GM12878 (cell line): ENCODE measurements at regions not wholly inside any gene's neighbourhood (a gene's known extent, or its start where the extent isn't known, plus 50 kb on each side); places are given as distances from the start of the nearest gene placed in this dataset.

Experiments
- ATAC-seq: fragments of 200-7000 bp; cut with Tn5 transposase; 3 replicates; pipeline ENCODE4 v1.9.1; 2020; ENCODE audit warnings: mild to moderate bottlenecking, moderate library complexity
- BruUV-seq: library from RNA; stranded (reverse); fragments of 400-500 nt; replicated peaks from 2 replicates; lab custom pipeline; 2021; lab: Mats Ljungman, UMichigan
- CTCF ChIA-PET: fragments of 300-600 bp; sonication (Branson Sonifier 250); formaldehyde crosslinking; extraction: SDS; loops from one replicate; lab custom pipeline; 2021; ENCODE audit warnings: inconsistent platforms; lab: Yijun Ruan, JAX
- POLR2A ChIA-PET: fragments of 350-600 bp; formaldehyde crosslinking; extraction: SDS; loops from one replicate; lab custom pipeline; 2021; ENCODE audit warnings: inconsistent platforms; lab: Charles Lee
- RAD21 ChIA-PET: fragments of 300-600 bp; sonication (Branson Sonifier 250); formaldehyde crosslinking; loops from one replicate; lab custom pipeline; 2023; ENCODE audit warnings: antibody characterized with exemption; ENCODE audit not compliant: unreplicated experiment; lab: Charles Lee
- SMC1A ChIA-PET: fragments of 300-600 bp; sonication (Branson Sonifier 250); formaldehyde crosslinking; loops from one replicate; lab custom pipeline; 2023; ENCODE audit not compliant: unreplicated experiment, uncharacterized antibody; lab: Charles Lee
- DNase-seq: peaks from one replicate; pipeline ENCODE4 v3.0.0-alpha.2; 2011; ENCODE audit warnings: low read depth, low spot score
- FAIRE-seq: peaks from 3 replicates; lab custom pipeline; 2011; peaks lifted over from hg19 to GRCh38; lab: Jason Lieb, UNC
- H2AFZ ChIP-seq: 2 replicates; pipeline ENCODE4 v1.6.0; 2011; ENCODE audit warnings: low read depth, low read length, control low read depth; ENCODE audit not compliant: control insufficient read depth
- H3K27ac ChIP-seq: 2 replicates; pipeline ENCODE4 v1.5.1; 2011; ENCODE audit warnings: control low read depth; ENCODE audit not compliant: control insufficient read depth, insufficient read depth
- H3K27me3 ChIP-seq, 2 experiments: replicated peaks in 1 of 2; 2 replicates each; pipeline versions ENCODE4 v1.6.0 to v1.6.1; 2011; ENCODE audit warnings: low read length in 1 of 2; ENCODE audit not compliant: control insufficient read depth in 2 of 2, insufficient read depth in 2 of 2
- H3K36me3 ChIP-seq, 2 experiments: 2 replicates each; pipeline ENCODE4 v1.5.1; 2011; ENCODE audit warnings: low read length in 1 of 2; ENCODE audit not compliant: control insufficient read depth in 2 of 2, insufficient read depth in 2 of 2
- H3K4me1 ChIP-seq: 2 replicates; pipeline ENCODE4 v1.6.1; 2011; ENCODE audit warnings: mild to moderate bottlenecking, low read length, moderate library complexity, mixed read lengths; ENCODE audit not compliant: control insufficient read depth, insufficient read depth
- H3K4me2 ChIP-seq: 2 replicates; pipeline ENCODE4 v1.6.0; 2011; ENCODE audit warnings: control low read depth; ENCODE audit not compliant: control insufficient read depth, insufficient read depth
- H3K4me3 ChIP-seq: fragments of 200-600 bp; sonication (generic); 2 replicates; pipeline ENCODE4 v1.5.1; 2016
- H3K79me2 ChIP-seq: 2 replicates; pipeline ENCODE4 v1.6.0; 2011; ENCODE audit warnings: low read length; ENCODE audit not compliant: control insufficient read depth, insufficient read depth
- H3K9ac ChIP-seq: 2 replicates; pipeline ENCODE4 v1.8.0; 2011; ENCODE audit warnings: low read length, control low read depth, mixed read lengths; ENCODE audit not compliant: control insufficient read depth, insufficient read depth
- H3K9me3 ChIP-seq: replicated peaks from 3 replicates; pipeline ENCODE4 v1.5.1; 2011; ENCODE audit warnings: mild to moderate bottlenecking, low read length; ENCODE audit not compliant: control insufficient read depth, insufficient read depth
- H4K20me1 ChIP-seq: 2 replicates; pipeline ENCODE4 v1.6.0; 2011; ENCODE audit not compliant: control insufficient read depth, insufficient read depth
- E2F8 ChIP-seq: fragments of 450-650 bp; IDR thresholded peaks from 2 replicates; pipeline ENCODE4 v1.6.1; 2018; ENCODE audit warnings: mild to moderate bottlenecking, low read depth, moderate library complexity; ENCODE audit not compliant: partially characterized antibody
- HCFC1 ChIP-seq: fragments of 150-350 bp; IDR thresholded peaks from 2 replicates; pipeline ENCODE4 v1.6.1; 2014; ENCODE audit warnings: low read length
- NFIC ChIP-seq: IDR thresholded peaks from 2 replicates; pipeline ENCODE4 v1.6.1; 2012; ENCODE audit warnings: low read depth, mild to moderate bottlenecking, inconsistent platforms, low read length, moderate library complexity
- PML ChIP-seq: IDR thresholded peaks from 2 replicates; pipeline ENCODE4 v1.6.1; 2012; ENCODE audit warnings: low read length, inconsistent platforms
- STAT1 ChIP-seq: fragments of 450-650 bp; conservative IDR thresholded peaks from 2 replicates; pipeline ENCODE4 v1.6.1; 2014; ENCODE audit warnings: antibody characterized with exemption, mild to moderate bottlenecking
- ZBTB40 ChIP-seq: fragments of 450-650 bp; IDR thresholded peaks from 2 replicates; pipeline ENCODE4 v1.6.1; 2016; ENCODE audit warnings: mild to moderate bottlenecking, moderate library complexity, borderline replicate concordance
- WGBS: methylation state at CpG from one replicate; pipeline ENCODE4 v1.1.6; 2016; ENCODE audit warnings: low lambda C conversion rate; ENCODE audit not compliant: insufficient replicate concordance, insufficient coverage; ENCODE audit errors: missing lambda C conversion rate; 5-methylcytosine and 5-hydroxymethylcytosine counted together
- in situ Hi-C: fragments of 300-500 bp; cut with MboI; formaldehyde crosslinking; loops from 9 replicates; pipeline ENCODE4 v1.14.3; 2018; ENCODE audit warnings: mixed read lengths
- intact Hi-C: fragments of 100-400 bp; cut with micrococcal nuclease; formaldehyde crosslinking; loops from one replicate; pipeline ENCODE4 v1.14.2; 2022; ENCODE audit not compliant: unreplicated experiment
- TF ChIP-seq, protein P1 (sequence below): fragments of 450-650 bp; conservative IDR thresholded peaks from 2 replicates; pipeline ENCODE4 v1.6.1; 2017; ENCODE audit warnings: mild to moderate bottlenecking, moderate library complexity

DNA sequence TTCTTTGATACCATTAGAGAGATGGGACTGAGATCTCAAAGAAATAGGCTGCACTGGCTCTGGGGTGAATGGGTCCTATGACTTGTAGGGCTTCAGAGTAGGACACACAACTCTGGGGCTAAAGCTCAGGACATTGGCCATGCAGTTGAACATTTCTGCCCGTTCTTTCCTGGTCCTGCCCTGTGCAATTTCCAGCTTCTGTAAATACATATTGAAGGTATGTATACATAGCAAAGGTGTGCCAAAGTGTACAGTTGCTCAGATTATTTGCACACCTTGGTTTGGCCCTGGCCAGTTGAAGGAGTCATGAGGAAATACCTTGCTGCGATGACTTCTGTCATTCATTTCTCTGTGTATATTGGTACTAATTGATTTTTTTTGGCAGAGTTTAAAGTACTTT is 52.8 kb upstream of the TAF11L2 start:
- no TSS peak for BruUV-seq
- 71% methylated on average over 2 of the region's 2 CpGs for WGBS

More for the DNA sequence above, 52.8 kb upstream of the TAF11L2 start:
- H3K9ac ChIP-seq, result no peak overlapping the region
- CTCF ChIA-PET, result no interaction called here
- RAD21 ChIA-PET, result no interaction called here
- no peaks in the 10 kb centered on the region for H3K27me3 ChIP-seq
- TF ChIP-seq HCFC1, result no peak
- TF ChIP-seq E2F8, result no peak
- no peak for TF ChIP-seq PML
- TF ChIP-seq ZBTB40, result no peak
- TF ChIP-seq STAT1, result no peak
- TF ChIP-seq NFIC, result no peak
- TF ChIP-seq, protein P1, sequence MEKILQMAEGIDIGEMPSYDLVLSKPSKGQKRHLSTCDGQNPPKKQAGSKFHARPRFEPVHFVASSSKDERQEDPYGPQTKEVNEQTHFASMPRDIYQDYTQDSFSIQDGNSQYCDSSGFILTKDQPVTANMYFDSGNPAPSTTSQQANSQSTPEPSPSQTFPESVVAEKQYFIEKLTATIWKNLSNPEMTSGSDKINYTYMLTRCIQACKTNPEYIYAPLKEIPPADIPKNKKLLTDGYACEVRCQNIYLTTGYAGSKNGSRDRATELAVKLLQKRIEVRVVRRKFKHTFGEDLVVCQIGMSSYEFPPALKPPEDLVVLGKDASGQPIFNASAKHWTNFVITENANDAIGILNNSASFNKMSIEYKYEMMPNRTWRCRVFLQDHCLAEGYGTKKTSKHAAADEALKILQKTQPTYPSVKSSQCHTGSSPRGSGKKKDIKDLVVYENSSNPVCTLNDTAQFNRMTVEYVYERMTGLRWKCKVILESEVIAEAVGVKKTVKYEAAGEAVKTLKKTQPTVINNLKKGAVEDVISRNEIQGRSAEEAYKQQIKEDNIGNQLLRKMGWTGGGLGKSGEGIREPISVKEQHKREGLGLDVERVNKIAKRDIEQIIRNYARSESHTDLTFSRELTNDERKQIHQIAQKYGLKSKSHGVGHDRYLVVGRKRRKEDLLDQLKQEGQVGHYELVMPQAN, result no peak
- SMC1A ChIA-PET, result no interaction called here
- no peaks in the 10 kb centered on the region for H3K4me1 ChIP-seq
- no peak overlapping the region for H3K4me3 ChIP-seq
- H3K27ac ChIP-seq, result no peak overlapping the region
- FAIRE-seq (no peak), DNase-seq (no peak), ATAC-seq (no peak)
- intact Hi-C loops (no loop called here), in situ Hi-C loops (no loop called here)
- H3K9me3 ChIP-seq, result no peaks in the 10 kb centered on the region; the same call in 1 of the 3 replicates
- POLR2A ChIA-PET, result no interaction called here
- H2AFZ ChIP-seq, result no peak overlapping the region
- no peak overlapping the region for H3K4me2 ChIP-seq
- H3K79me2 ChIP-seq, result no peaks in the 10 kb centered on the region
- no peaks in the 10 kb centered on the region for H4K20me1 ChIP-seq
- no peaks in the 10 kb centered on the region for H3K36me3 ChIP-seq
